Activated T-helper 17 cell treated with anti-CD3 and anti-CD28 coated beads, Interleukin-2, amount 50 U/mL, for 72 hours (primary cell): ENCODE measurements at regions not wholly inside any gene's neighbourhood (a gene's known extent, or its start where the extent isn't known, plus 50 kb on each side); places are given as distances from the start of the nearest gene placed in this dataset.

ENCODE experiments used
- ATAC-seq: fragments of 150-1000 bp; cut with Tn5 transposase; replicated peaks from 2 replicates; pipeline ENCODE4 v1.10.0; 2021; ENCODE audit warnings: mild to moderate bottlenecking, moderate library complexity
- H3K27ac Mint-ChIP-seq: one replicate; pipeline ENCODE4 v1.8.0; 2022; ENCODE audit warnings: mixed read lengths
- H3K27me3 Mint-ChIP-seq: one replicate; pipeline ENCODE4 v1.8.0; 2022; ENCODE audit warnings: mixed read lengths
- H3K36me3 Mint-ChIP-seq: one replicate; pipeline ENCODE4 v1.8.0; 2022; ENCODE audit warnings: low read depth, mild to moderate bottlenecking, mixed read lengths
- H3K4me1 Mint-ChIP-seq: one replicate; pipeline ENCODE4 v1.8.0; 2022; ENCODE audit warnings: mixed read lengths
- H3K4me3 Mint-ChIP-seq: one replicate; pipeline ENCODE4 v1.8.0; 2022; ENCODE audit warnings: mild to moderate bottlenecking, mixed read lengths
- H3K9me3 Mint-ChIP-seq: one replicate; pipeline ENCODE4 v1.8.0; 2022; ENCODE audit warnings: mixed read lengths

DNA sequence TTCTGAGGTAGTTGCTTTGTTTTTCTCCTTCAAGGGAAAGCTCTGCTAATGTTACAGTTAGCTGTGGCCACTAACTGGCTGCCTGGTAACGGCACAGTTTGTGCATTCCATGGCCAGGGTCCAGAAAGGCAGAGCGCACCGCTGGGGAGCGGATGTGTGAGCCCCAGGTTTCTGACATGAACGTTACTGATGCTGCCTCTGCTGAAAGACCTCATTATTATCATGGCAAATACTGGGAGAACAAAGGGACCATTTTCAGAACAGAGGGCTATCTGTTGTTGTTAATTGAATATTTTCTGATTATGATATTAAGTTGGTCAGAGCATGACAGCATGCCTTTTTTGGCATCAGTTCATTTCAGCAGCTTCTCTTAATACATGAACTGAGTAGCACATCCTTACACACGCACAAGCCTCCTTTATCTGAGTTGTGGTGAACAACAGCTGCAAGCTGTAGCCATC, 134.1 kb downstream of the NUDT12 start:
- Mint-ChIP-seq H3K4me3 (no peak overlapping the region), H3K9me3 (no peaks in the 10 kb centered on the region), H3K27me3 (peaks cover 10% of the 10 kb centered on the region), H3K36me3 (no peaks in the 10 kb centered on the region), H3K27ac (no peak overlapping the region), H3K4me1 (no peaks in the 10 kb centered on the region)
- no peak for ATAC-seq

DNA sequence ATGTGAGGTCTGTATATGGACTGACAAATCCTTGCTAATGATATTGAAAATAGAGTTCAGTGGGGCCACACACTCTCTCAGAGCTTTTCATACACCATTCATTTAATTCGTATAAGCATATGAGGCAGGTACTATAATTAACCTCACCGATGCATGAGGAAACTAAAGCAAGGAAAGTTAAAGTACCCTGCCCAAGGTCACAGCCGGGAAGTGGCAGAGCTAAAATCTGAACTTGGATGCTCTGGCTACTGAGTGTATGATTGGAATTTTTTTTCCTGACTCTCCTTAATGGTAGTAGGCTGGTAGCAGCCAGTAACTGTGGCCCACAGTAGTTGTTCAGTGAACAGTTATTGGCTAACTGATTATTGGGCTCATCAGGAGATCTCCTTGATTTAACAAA, 135.3 kb downstream of the NUDT12 start:
- Mint-ChIP-seq H3K36me3 (no peaks in the 10 kb centered on the region), H3K4me3 (no peak overlapping the region), H3K27ac (no peak overlapping the region), H3K9me3 (no peaks in the 10 kb centered on the region), H3K27me3 (peaks cover 14% of the 10 kb centered on the region), H3K4me1 (no peaks in the 10 kb centered on the region)
- ATAC-seq, result no peak

DNA sequence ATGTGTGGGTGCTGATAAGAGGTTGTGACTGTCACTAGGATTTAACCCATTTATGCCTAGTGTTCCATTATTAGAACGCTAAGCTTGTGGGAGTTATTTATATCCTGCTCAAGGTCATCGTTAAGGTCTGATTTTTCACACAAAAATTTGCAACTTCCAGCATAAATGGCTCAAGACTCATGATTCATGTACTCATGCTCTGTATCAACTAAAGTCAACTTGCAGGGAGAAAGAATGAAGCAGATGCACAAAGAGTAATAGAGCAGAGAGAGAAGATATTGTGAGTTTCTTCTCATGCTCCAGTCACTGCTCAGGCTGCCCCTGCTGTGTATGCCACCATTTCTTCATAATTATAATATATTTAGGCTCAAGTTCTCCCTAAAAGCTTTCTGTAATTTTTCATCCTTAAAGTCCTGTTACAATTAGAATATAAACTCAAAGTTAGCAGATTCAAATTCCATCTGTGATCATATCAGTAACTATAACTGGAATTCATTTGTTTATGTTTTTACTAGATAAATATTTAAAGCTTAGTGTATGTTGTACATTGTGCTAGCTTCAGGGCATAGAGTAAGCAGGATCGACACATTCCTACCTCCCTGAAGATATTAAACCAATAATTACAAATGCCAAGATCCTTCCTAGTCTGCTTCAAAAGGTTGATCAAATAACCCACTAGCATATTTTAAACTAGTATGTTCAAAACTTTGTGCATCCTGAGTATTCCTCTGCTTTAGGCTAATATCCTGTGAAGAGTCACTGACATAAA, 136.7 kb downstream of the NUDT12 start:
- no peak for ATAC-seq
- Mint-ChIP-seq H3K9me3 (no peaks in the 10 kb centered on the region), H3K27ac (no peak overlapping the region), H3K36me3 (no peaks in the 10 kb centered on the region), H3K4me3 (no peak overlapping the region), H3K4me1 (no peaks in the 10 kb centered on the region), H3K27me3 (peaks cover 14% of the 10 kb centered on the region)

DNA sequence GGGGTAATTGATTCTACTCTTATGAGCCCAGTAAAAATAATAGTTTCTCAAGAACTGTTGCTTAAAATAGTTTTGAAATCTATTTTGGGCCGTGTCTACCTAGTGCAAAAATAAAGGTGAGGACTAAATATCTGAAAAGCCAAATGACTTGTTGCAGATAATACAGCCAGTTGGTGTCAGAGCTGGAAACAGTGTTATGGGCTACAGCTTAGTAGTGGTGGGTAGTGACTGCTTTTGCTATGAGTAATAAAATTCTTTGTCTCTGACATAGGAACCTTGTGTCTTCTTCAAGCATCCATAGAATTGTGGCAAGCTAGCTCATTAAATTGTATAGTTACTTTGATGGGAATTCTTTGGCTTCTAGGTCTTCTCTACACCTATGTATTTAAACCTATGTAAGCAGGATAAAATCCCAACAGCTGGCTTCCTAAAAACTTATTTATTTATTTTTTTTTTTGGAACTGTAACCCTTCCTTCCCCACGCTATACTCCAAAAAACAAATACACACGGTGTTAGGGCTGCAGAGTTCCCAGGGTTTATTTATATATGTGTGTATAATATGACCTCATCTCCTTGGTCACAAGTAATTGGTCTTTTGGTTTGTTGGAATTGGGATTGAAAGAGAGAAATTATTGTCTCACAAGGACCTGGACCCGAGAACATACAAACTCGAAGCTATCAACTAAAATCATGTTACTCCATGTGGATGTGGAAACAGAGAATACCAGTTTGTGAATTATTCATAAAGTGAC, 138.0 kb downstream of the NUDT12 start:
- H3K4me1 Mint-ChIP-seq, result no peaks in the 10 kb centered on the region
- peaks cover 14% of the 10 kb centered on the region for H3K27me3 Mint-ChIP-seq
- no peaks in the 10 kb centered on the region for H3K9me3 Mint-ChIP-seq
- ATAC-seq, result no peak
- no peak overlapping the region for H3K4me3 Mint-ChIP-seq
- H3K27ac Mint-ChIP-seq, result no peak overlapping the region
- no peaks in the 10 kb centered on the region for H3K36me3 Mint-ChIP-seq

DNA sequence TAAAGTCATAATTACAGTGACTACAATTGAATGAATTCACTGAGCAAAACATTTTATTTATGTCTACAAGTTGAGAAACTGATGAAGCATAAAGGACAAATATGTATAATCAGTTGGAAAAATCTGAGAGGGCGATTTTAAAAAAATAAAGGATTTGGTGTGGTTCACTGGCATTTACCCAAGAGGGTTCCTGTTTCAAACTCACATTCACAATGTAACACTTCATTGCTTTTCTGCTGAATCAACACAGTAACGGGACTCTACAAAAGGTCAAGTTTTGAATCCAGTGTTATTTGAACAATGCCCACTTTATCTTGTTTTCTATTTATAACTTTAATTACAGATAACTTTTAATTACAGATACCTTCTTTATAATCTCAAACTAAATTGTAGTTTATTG, 138.6 kb downstream of the NUDT12 start:
- H3K9me3 Mint-ChIP-seq, result no peaks in the 10 kb centered on the region
- H3K27me3 Mint-ChIP-seq, result peaks cover 14% of the 10 kb centered on the region
- no peak overlapping the region for H3K4me3 Mint-ChIP-seq
- no peaks in the 10 kb centered on the region for H3K36me3 Mint-ChIP-seq
- no peak for ATAC-seq
- H3K27ac Mint-ChIP-seq, result no peak overlapping the region
- no peaks in the 10 kb centered on the region for H3K4me1 Mint-ChIP-seq

DNA sequence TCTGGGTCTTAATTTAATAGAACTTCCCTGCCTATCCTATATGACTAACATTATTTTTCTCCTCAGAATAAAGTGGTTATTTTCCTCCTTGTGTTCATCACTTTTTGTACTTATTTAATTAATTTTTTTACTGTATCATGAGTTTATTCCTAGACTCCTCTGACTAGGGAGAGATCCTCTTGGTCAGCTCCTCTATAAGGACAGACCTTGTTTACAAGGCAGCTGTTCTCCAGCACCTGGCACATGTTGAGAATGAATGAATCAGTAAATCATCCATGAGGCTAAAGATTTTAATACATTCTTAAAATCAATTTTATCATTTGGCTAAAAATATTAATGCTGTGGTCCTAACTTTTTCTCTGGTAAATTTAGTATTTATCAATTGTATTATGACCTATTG, 139.8 kb downstream of the NUDT12 start:
- no peak overlapping the region for H3K27ac Mint-ChIP-seq
- H3K27me3 Mint-ChIP-seq, result peaks cover 16% of the 10 kb centered on the region
- H3K36me3 Mint-ChIP-seq, result no peaks in the 10 kb centered on the region
- H3K4me3 Mint-ChIP-seq, result no peak overlapping the region
- H3K9me3 Mint-ChIP-seq, result no peaks in the 10 kb centered on the region
- ATAC-seq, result no peak
- no peaks in the 10 kb centered on the region for H3K4me1 Mint-ChIP-seq

DNA sequence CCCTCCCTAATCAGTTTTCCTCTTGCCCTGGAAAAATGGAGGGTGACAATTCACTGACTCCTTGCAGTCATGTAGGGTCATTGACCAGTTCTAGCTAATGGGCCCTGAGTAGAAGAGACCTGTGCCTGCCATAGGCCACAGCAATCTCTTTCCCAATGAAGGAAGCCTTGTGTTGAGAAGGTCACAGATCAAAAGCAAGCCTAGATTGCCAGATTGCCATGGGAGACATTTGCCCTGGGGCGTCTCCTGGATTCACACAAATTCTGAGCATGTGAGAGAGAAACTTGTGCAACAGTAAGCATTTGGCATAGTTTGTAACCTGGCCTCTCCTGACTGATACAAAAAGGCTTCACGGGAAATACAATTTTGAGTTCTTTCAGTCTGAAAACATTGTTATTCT, 148.0 kb downstream of the NUDT12 start:
- H3K9me3 Mint-ChIP-seq, result no peaks in the 10 kb centered on the region
- H3K4me3 Mint-ChIP-seq, result no peak overlapping the region
- ATAC-seq, result no peak
- no peaks in the 10 kb centered on the region for H3K4me1 Mint-ChIP-seq
- no peaks in the 10 kb centered on the region for H3K36me3 Mint-ChIP-seq
- H3K27me3 Mint-ChIP-seq, result peaks cover 23% of the 10 kb centered on the region
- no peak overlapping the region for H3K27ac Mint-ChIP-seq

DNA sequence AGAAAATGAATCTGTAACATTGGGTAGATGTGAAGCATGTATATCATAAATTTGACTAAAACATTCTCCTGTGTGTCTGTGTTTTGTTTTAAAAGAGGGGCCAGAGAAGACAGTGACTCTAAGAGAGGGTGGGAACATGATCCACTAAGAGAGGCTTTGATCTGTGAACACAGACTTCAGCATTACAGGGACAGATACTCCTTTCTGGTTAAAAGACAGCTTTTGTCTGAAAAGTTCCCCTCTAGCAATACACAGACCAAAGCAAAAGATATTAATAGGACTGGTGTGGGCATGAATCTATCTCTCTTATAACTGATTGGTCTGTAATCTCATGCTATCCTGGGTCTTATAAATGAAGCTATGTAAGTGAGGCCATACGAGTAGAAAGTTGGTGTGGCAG, 150.9 kb downstream of the NUDT12 start:
- Mint-ChIP-seq H3K9me3 (no peaks in the 10 kb centered on the region), H3K4me3 (no peak overlapping the region), H3K4me1 (no peaks in the 10 kb centered on the region), H3K27ac (no peak overlapping the region), H3K36me3 (no peaks in the 10 kb centered on the region), H3K27me3 (peaks cover 25% of the 10 kb centered on the region)
- no peak for ATAC-seq

DNA sequence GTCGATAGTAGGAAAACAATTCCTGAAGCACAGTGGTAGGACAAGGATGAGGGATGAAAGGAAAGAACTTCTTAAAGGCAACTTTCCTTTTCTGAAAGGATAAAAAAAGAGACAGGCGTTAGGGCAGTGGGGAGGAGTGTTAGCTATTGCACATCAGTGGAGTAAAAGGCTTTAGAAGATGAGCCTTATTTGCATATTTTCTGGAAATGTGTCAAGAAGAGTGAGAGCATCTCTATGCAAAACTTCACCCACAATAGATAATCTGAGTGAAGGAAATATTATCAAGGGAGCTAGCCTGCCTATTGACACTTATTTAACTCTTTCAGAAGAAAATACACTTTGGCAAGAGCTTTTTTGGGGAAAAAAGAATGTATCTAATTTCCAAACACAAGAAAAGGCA, 151.6 kb downstream of the MACIR start:
- Mint-ChIP-seq H3K27ac (no peak overlapping the region), H3K9me3 (no peaks in the 10 kb centered on the region), H3K4me3 (no peak overlapping the region), H3K4me1 (no peaks in the 10 kb centered on the region), H3K36me3 (no peaks in the 10 kb centered on the region), H3K27me3 (peaks cover 17% of the 10 kb centered on the region)
- ATAC-seq, result no peak

DNA sequence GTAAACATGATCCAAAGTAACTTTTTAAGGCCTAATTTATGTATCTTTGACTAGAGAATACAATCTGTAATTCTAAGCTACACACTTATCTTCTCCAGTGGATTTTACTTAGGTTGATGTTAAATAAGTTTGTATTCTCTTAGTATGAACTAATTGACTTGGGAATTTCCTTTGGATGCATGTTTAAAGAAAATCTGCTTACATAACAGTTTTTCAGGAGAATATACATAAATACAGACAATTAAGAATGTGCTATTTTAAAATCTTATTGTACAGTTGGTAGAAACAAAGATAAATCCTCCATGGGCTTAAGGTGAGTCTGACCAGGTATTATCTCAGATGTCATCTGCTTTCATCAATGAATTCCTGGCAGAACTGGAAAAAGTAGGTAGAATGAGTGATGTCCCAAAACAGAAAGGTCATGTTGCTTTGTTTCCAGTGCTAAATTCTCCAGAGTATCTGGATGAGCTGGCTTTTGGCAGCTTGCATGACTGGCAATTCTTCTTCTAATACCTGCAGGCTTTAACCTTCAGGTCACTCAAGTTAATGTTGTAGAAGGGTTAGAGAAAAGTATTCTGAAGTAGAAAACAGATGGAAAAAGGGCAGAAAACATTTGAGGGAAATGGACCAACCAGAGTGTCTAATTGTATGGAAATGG, 150.6 kb downstream of the MACIR start:
- no peaks in the 10 kb centered on the region for H3K4me1 Mint-ChIP-seq
- no peak for ATAC-seq

DNA sequence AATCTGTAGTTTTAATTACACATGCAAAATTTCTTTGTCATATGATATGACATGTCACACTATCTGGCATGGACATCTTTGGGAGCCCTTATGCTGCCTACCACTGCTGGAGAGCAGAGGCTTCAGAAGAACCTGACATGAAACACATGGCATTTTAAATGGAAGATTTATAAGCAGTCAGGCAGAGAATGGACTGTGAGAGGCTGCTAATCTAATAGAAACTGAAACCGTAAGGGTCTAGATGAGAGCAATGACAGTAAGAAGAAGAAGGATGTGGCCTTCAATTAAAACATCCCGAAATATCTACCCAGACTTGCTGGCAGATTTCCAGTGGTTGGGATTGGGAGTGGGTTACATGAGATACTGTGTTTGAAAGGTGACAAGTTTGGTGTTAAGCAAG, 149.8 kb downstream of the MACIR start:
- H3K36me3 Mint-ChIP-seq, result no peaks in the 10 kb centered on the region
- ATAC-seq, result no peak
- no peak overlapping the region for H3K27ac Mint-ChIP-seq
- no peaks in the 10 kb centered on the region for H3K9me3 Mint-ChIP-seq
- peaks cover 17% of the 10 kb centered on the region for H3K27me3 Mint-ChIP-seq
- H3K4me1 Mint-ChIP-seq, result no peaks in the 10 kb centered on the region
- no peak overlapping the region for H3K4me3 Mint-ChIP-seq

More for the DNA sequence above, 150.6 kb downstream of the MACIR start:
- Mint-ChIP-seq H3K27ac (no peak overlapping the region), H3K4me3 (no peak overlapping the region), H3K9me3 (no peaks in the 10 kb centered on the region), H3K27me3 (peaks cover 15% of the 10 kb centered on the region), H3K36me3 (no peaks in the 10 kb centered on the region)

DNA sequence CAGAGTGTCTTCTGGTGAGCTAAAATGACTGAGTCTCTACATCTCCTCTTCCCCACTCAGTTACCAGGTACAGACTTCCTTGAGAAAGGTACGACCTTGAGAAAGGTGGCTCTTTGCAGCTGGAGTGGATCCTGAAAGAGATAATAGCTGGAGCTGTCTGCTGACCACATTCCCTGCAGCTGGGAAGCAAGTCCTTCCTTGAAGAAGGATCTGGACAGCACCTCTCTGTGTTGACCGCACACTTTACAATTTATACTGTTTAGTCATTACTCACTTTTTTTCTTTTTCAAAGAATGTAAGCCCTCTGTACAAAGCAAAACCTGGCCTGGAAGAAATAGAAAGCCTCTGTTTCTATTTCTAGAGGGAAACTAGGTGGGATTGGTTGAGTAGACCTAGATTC, 148.8 kb downstream of the MACIR start:
- H3K9me3 Mint-ChIP-seq, result no peaks in the 10 kb centered on the region
- H3K27ac Mint-ChIP-seq, result no peak overlapping the region
- H3K27me3 Mint-ChIP-seq, result peaks cover 23% of the 10 kb centered on the region
- no peaks in the 10 kb centered on the region for H3K36me3 Mint-ChIP-seq
- ATAC-seq, result no peak
- H3K4me1 Mint-ChIP-seq, result no peaks in the 10 kb centered on the region
- H3K4me3 Mint-ChIP-seq, result no peak overlapping the region

DNA sequence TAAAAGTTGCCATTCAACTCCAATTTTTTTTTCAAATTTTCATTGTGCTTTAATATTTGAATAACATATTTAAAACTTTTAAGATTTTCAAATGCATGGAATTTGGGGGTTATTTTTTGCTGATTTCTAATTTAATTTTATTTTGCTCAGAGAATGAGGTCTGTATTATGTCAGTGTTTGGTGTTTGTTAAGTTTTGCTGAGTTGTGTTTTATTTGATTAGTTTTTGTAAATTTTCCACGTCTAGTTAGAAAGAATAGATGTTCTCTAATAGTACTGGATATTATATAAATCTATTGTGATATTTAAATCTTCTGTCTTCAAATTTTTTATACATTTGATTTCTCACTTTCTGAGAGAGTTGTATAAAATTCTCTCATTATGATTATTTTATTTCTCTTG, 145.9 kb downstream of the MACIR start:
- Mint-ChIP-seq H3K4me3 (no peak overlapping the region), H3K27me3 (peaks cover 20% of the 10 kb centered on the region), H3K4me1 (no peaks in the 10 kb centered on the region), H3K9me3 (no peaks in the 10 kb centered on the region), H3K36me3 (no peaks in the 10 kb centered on the region), H3K27ac (no peak overlapping the region)
- no peak for ATAC-seq

DNA sequence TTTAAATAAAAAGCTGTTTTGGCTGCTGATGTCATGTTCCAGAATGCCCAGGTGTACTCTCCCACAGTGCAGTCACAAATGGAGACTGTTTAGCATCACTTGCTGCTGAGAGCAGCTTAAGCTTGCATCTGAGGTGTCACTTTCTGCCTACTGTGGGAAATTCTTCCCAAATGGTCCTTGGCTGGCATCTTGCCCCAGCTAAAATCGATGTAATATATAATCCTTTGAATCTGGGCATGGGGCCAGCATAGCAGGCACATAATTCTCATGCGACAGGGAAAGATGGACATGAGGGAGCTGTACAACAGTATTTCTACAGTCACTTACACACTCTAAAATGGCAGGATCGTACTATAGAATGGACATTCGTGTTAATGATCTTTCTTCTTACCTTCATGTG, 144.3 kb downstream of the MACIR start:
- Mint-ChIP-seq H3K9me3 (no peaks in the 10 kb centered on the region), H3K36me3 (no peaks in the 10 kb centered on the region), H3K4me3 (no peak overlapping the region)

More for the DNA sequence above, 144.3 kb downstream of the MACIR start:
- no peak overlapping the region for H3K27ac Mint-ChIP-seq
- no peaks in the 10 kb centered on the region for H3K4me1 Mint-ChIP-seq
- ATAC-seq, result no peak
- peaks cover 21% of the 10 kb centered on the region for H3K27me3 Mint-ChIP-seq
